ENCODE measurements at regions not wholly inside any gene's neighbourhood (a gene's known extent, or its start where the extent isn't known, plus 50 kb on each side); places are given as distances from the start of the nearest gene placed in this dataset.

DNA sequence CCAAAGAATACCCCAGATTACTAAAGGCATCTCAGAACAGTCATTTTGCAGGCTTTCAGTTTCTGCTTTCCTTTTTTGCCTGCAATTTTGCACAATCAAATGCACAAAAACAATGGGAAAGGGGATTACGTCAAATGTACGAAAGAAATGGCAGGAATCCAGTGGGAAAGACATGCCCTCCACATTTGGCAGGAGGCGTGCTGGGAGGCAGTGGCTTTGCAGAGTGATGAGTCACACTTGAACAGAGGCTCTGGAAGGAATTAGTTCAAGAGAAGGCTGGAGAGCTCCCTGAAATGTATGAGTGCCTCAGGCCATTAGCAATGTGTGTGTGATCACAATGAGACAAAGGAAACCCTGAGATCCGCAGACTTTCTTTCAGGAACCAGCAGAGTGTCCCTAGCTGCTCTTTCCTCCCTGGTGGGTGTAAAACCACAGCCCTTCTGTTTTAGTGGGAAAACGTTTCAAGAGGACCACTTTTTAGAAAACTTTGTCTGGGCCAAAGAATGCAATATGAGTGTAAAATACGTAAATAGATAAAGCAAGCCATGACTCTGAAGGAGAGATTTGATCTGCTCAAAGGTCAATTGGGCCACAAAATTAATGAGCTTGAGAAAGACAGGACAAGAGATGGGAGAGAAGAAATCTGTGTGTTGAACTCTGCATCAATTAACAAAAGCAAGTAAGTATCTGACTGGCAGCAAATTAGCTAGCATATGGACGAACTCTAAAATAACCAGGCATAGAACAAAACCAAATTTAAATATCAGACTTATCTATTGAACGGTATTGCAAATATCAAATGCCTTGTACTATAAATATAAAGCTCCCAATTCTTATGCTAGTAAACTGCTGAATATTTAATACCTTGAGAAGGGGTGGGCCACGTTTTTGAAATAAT lies 155.4 kb upstream of the PDE3A start:
- TF ChIP-seq, protein P1, sequence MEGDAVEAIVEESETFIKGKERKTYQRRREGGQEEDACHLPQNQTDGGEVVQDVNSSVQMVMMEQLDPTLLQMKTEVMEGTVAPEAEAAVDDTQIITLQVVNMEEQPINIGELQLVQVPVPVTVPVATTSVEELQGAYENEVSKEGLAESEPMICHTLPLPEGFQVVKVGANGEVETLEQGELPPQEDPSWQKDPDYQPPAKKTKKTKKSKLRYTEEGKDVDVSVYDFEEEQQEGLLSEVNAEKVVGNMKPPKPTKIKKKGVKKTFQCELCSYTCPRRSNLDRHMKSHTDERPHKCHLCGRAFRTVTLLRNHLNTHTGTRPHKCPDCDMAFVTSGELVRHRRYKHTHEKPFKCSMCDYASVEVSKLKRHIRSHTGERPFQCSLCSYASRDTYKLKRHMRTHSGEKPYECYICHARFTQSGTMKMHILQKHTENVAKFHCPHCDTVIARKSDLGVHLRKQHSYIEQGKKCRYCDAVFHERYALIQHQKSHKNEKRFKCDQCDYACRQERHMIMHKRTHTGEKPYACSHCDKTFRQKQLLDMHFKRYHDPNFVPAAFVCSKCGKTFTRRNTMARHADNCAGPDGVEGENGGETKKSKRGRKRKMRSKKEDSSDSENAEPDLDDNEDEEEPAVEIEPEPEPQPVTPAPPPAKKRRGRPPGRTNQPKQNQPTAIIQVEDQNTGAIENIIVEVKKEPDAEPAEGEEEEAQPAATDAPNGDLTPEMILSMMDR (IDR thresholded peaks at IDR 0.05) = no peak
- TF ChIP-seq POLR2A (IDR thresholded peaks at IDR 0.05) (no peak), EP300 (IDR thresholded peaks at IDR 0.05) (peak; percentile 16)

Measured in suprapubic skin (tissue), 3 donors.